HG02973 (cell line): ENCODE measurements at regions not wholly inside any gene's neighbourhood (a gene's known extent, or its start where the extent isn't known, plus 50 kb on each side); places are given as distances from the start of the nearest gene placed in this dataset.
"Not testable (repeated sequence)": the region's sequence is repeated elsewhere in the genome, so short reads cannot be mapped to it uniquely, and the experiment has no call there.

Experiments used
- ATAC-seq: cut with Tn5 transposase; IDR thresholded peaks from one replicate; pipeline ENCODE4 v1.9.1; 2021; ENCODE audit warnings: moderate library complexity; ENCODE audit not compliant: unreplicated experiment

GRCh38 chr1:178606839-178607238 lies 93.9 kb downstream of the TEX35 start:
- ATAC-seq = no peak

GRCh38 chr1:178607718-178608408 lies 95.0 kb downstream of the TEX35 start:
- ATAC-seq = peak; percentile 55

GRCh38 chr1:178609015-178609414 lies 96.1 kb downstream of the TEX35 start:
- ATAC-seq = peak; percentile 22

- not testable (repeated sequence) for ATAC-seq
Measured at GRCh38 chr1:178610690-178611410, 97.9 kb downstream of the TEX35 start.

GRCh38 chr1:178612261-178612660 lies 99.4 kb downstream of the TEX35 start:
- no peak for ATAC-seq

GRCh38 chr1:178613271-178613945 lies 100.5 kb downstream of the TEX35 start:
- ATAC-seq = no peak

GRCh38 chr1:178614286-178614685 lies 101.4 kb downstream of the TEX35 start:
- no peak for ATAC-seq

- ATAC-seq = no peak
Measured at GRCh38 chr1:178619042-178619927, 105.8 kb upstream of the RALGPS2 start.

GRCh38 chr1:178620584-178621475 lies 104.2 kb upstream of the RALGPS2 start:
- ATAC-seq = no peak

GRCh38 chr1:178621822-178622221 lies 103.2 kb upstream of the RALGPS2 start:
- no peak for ATAC-seq

GRCh38 chr1:178625695-178626094 lies 99.3 kb upstream of the RALGPS2 start:
- no peak for ATAC-seq

GRCh38 chr1:178627037-178627436 lies 98.0 kb upstream of the RALGPS2 start:
- no peak for ATAC-seq

GRCh38 chr1:178628637-178629251 lies 96.3 kb upstream of the RALGPS2 start:
- no peak for ATAC-seq

- no peak for ATAC-seq
Measured at GRCh38 chr1:178629252-178630154, 95.5 kb upstream of the RALGPS2 start.

GRCh38 chr1:178630417-178630816 lies 94.6 kb upstream of the RALGPS2 start:
- no peak for ATAC-seq

- ATAC-seq = no peak
Measured at GRCh38 chr1:178632653-178633052, 92.4 kb upstream of the RALGPS2 start.

GRCh38 chr1:178633056-178633455 lies 92.0 kb upstream of the RALGPS2 start:
- ATAC-seq = no peak

- no peak for ATAC-seq
Measured at GRCh38 chr1:178634445-178634844, 90.6 kb upstream of the RALGPS2 start.
